Liver (tissue), 3 donors: ENCODE measurements at regions not wholly inside any gene's neighbourhood (a gene's known extent, or its start where the extent isn't known, plus 50 kb on each side); places are given as distances from the start of the nearest gene placed in this dataset.

Experiments
- CTCF ChIP-seq: fragments of 150-350 bp; IDR thresholded peaks from 2 replicates; pipeline ENCODE4 v1.5.1; 2017; ENCODE audit warnings: improper control_type of control experiment, low read depth, low read length; ENCODE audit not compliant: missing input control
- FOXA2 ChIP-seq: IDR thresholded peaks from 2 replicates; pipeline ENCODE4 v1.6.1; 2016; ENCODE audit warnings: antibody characterized with exemption
- JUND ChIP-seq, 2 donors: IDR thresholded peaks; 2 replicates each; pipeline ENCODE4 v1.6.1; 2016; ENCODE audit warnings: antibody characterized with exemption in 2 of 2
- TAF1 ChIP-seq: conservative IDR thresholded peaks from 2 replicates; pipeline ENCODE4 v1.6.1; 2016; ENCODE audit warnings: antibody characterized with exemption, mild to moderate bottlenecking
- ZBTB33 ChIP-seq: IDR thresholded peaks from 2 replicates; pipeline ENCODE4 v1.6.1; 2016; ENCODE audit warnings: antibody characterized with exemption
- donor health status: healthy.
- donor health status: healthy.

GRCh38 chr16:17757808-17758207, 287.0 kb upstream of the XYLT1 start:
- no peak for TF ChIP-seq CTCF
- TF ChIP-seq JUND (IDR thresholded peaks at IDR 0.05): no peak
- TF ChIP-seq ZBTB33: no peak
- TF ChIP-seq FOXA2: no peak
- no peak for TF ChIP-seq TAF1
